H4 (cell line): ENCODE measurements at regions not wholly inside any gene's neighbourhood (a gene's known extent, or its start where the extent isn't known, plus 50 kb on each side); places are given as distances from the start of the nearest gene placed in this dataset.
"Not testable (repeated sequence)": the region's sequence is repeated elsewhere in the genome, so short reads cannot be mapped to it uniquely, and the experiment has no call there.

Source experiments
- DNase-seq: peaks from one replicate; pipeline ENCODE4 v3.0.0-alpha.2; 2015; ENCODE audit warnings: low spot score

DNA sequence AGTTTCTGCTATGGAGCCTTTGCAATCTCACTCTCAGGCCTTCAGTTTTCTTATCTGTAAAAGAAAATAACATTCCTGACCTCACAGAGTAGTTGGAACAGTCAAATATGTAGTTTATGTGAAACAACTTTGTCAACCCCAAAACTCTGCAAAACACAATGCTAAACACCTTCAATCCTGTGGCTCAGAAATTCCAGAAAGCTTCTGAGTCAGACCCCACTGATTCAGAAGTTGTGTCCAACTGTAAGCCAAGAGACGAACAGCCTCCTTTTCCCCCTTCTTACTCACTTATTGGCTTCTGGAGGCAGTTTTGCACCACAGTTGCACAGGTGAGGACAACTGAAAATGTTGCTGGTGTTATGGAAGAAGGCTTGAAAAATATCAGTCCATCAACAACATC lies 52.9 kb downstream of the TMSB4Y start:
- DNase-seq: no peak

DNA sequence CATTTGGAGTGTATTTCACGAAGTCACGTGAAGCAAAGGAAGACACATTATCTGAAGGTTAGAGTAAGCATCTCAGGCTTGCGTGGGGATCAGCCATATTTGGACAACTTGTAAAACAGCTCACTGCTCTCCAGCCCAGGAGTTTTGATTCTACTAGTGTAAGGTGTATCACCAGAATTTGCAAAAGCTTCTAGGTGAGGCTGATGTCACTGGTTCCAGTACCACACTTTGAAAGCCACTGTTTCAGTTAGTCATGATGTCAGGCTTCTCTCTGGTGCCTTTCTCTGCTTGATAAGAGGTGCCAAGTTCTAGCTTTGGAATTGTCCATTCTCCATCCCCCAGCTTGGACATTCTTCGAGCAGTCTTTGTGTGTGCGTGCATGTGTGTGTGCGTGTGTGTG lies 62.3 kb downstream of the TMSB4Y start:
- DNase-seq: no peak

DNA sequence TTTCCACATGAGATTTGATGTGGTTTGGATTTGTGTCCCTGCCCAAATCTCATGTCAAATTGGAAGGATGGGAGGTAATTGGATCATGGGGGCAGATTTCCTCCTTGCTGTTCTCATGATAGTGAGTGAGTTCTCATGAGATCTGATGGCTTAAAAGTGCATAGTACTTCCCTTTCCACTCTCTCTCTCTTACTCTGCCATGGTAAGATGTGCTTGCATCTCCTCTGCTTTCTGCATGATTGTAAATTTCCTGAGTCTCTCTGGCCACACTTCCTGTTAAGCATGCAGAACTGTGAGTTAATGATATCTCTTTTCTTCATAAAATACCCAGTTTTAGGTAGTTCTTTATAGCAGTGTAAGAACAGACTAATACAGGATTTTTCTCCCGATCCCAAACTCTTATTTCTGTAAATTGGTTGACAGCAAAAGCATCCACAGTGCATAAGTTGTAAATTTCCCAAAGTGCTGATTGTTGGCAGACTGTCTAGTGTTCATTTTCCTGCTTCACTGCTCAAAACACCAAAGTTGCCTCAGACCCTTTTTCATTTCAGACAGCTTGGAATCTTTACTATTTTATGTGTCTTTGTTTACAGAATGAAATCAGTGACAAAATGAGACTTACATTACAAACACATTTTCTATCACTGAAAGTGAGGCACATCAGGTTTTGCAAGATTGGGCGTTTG lies 86.6 kb downstream of the TMSB4Y start:
- no peak for DNase-seq

DNA sequence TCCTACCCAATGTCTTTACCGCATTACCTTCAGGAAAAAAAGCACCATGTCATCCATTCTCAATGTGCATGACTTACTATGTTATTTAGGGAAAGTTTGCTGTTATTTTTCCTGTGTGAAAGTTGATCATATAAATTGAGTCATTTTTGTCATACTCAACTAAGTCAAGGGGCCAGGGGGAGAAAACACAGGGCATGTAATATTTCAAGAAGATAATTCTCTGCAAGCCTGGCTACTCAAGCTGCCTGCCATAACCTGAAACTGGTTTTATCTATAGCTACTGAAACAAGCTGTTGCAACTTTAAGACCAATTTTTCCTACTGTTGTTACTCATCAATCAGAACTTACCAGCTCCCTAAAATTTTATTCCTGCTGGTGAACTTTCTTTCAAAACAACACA lies 91.4 kb downstream of the TMSB4Y start:
- DNase-seq: no peak

DNA sequence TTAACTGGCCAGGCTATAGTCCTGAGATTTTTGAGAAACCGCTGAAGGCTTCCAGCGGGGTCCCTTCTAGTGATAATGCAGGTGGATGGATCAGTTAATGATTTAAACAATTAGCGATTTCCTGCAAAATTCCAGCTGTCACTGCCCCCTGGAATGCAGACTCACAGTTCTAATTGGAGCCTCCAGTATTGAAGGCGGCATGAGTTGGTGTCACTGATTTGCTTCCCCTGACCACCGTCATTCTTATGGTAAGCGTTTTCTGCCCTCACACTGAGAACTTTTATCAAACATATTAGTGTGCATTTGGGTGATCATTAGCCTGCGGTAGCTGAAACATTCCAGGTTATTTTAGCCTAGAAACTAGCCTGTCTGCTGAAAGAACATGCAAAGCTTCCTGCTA lies 99.1 kb downstream of the TMSB4Y start:
- DNase-seq: no peak

DNA sequence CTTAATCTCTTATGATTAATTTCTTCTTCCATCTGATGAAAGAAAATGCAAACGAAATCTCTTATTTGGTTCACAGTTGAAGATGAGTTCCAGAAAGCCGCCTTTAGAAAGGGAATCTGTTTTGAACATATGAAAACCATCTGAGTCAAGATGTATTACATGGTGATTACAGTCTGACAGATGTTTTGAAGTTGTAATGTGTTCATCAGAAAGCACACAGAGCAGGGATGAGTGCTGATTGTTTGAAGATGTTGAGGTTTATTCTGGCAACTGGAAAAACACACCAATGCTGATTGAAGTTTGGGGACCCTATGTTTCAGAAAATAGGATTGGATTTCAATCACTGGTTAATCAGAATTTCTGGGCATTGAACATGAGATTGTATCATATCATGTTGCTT lies 99.7 kb downstream of the TMSB4Y start:
- DNase-seq: no peak

DNA sequence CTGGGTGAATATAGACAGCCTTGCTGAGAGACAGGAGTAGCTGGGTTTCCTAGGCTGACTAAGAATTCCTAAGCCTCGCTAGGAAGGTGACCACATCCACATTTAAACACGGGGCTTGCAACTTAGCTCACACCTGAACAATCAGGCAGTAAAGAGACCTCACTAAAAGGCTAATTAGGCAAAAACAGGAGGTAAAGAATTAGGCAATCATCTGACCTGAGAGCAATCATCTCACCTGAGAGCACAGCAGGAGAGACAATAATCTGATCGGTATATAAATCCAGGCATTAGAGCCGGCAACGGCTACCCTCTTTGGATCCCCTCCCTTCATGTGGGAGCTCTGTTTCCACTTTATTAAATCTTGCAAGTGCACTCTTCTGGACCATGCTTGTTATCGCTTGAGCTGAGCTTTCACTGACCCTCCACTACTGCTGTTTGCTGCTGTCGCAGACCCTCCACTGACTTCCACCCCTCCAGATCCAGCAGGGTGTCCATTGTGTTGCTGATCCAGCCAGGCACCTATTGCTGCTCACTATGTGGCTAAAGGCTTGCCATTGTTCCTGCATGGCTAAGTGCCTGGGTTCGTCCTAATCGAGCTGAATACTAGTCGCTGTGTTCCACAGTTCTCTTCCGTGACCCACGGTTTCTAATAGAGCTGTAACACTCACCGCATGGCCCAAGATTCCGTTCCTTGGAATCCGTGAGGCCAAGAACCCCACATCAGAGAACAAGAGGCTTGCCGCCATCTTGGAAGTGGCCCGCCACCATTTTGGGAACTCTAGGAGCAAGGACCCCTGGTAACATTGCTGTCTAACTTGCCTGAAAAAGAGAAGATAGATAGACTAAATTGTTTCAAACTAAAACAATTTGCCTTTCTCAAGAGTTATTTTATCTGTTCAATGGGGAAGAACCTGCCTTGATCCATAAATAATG lies 100.7 kb downstream of the TMSB4Y start:
- no peak for DNase-seq

DNA sequence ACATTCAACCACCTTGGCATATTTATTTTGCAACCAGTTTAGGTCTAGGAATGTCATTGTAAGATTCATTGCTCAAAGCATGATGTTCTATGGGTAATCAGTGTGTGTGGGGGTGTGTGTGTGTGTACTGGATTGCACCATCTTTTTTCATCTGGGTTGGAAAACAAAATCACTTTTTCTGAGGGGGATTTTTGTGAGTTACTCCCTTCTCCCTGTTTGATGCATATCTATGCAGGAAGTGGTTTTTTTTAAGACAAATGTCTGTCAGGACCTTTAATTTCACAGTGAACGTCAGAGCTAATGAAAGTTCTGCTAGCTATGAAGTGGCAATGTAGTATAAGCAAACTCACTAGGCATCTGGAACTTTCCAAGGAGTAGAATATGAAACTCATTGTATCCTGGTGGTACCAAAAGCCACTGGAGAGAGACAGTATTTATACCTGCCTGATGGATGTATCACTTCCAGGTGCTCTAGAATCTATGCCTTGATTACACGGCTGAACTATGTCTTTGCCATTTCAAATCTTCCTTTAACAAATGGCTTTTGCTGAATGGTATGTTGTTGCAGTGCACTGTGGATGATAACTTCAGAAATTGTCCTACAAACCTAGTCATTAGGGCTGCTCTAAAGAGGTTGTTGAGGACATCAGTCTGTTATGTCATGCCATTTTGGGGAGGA lies 101.5 kb downstream of the TMSB4Y start:
- no peak for DNase-seq

DNA sequence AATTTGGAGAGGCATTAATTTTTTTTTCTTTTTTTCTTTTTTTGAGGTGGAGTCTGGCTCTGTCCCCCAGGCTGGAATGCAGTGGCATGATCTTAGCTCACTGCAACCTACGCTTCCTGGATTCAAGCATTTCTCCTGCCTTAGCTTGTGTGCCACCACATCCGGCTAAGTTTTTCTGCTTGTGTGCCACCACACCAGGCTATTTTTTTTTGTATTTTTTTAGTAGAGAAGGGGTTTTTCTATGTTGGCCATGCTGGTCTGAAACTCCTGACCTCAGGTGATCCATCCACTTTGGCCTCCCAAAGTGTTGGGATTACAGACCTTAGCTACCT lies 102.0 kb downstream of the TMSB4Y start:
- DNase-seq: no peak

DNA sequence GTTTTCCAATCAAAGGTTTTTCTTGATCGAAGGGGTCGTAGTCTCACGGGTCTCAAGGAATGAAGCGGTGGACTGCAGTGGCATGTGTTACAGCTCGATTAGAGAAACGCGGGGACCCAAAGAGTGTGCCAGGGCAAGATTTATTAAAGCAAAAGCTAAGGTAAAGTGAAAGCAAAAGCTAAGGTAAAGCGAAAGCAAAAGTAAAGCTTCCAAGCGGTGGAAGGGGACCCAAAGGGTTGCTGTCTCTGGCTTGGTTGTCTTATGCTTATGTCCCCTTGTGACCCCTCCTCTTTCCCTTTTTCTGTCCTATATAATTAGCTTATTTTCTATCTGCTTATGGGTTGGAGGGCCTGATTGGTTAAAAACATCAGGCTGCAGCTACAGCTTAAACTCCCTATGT lies 126.4 kb downstream of the TMSB4Y start:
- DNase-seq: peak; percentile 13

DNA sequence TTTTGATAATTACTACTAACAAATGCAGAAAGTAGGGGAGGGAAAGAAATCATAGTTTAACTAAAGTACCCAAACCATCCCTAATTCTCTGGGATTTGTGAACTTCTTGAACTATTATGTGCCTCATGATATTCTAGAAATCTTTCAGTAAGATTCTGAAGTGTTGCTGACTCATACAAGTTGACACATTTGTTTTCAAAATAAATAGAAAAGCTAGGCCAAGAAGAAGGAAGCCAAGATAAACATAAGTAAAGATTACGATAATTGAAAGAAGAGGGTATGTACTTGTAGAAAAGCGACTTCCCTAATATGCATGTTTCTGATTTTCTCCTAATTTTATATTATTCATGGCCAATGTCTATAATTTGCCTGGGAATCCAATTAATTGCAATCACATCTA lies 140.7 kb downstream of the TMSB4Y start:
- no peak for DNase-seq

DNA sequence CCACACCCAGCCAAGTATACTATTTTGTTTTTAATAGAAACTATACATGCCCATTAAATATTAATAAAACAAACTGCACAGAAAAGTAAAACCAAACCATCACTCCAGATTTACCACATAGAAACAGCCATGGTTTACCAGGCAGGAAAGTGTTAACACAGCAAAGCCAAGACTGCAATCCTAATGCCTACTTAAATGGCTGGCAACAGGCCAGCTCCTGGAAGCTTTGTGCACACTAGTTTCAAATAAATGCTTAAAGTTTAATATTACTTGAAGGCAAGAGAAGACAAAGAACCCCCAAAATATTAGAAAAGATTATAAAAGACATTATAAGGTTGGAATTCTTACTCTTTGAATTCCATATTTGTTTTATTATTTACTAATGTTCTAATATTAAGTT lies 141.0 kb downstream of the VCY start:
- DNase-seq: no peak

DNA sequence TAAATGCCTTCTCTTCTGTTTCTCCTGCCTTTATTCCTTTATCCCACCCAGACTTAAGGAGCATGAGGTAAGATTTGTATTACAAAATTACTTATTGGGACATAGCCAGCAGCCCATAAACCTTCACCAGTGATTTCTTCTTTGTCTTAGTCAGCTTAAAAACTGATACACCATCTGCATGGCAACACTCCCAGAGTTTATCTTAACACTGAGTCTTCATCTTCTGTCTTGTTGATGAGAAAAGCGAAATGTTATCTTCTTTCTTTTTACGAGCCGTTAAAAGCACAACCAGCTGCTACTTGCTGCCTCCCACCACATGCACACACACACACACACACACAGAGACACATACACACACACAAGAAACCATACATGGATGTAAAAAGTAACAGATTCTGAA lies 116.7 kb downstream of the VCY start:
- no peak for DNase-seq

DNA sequence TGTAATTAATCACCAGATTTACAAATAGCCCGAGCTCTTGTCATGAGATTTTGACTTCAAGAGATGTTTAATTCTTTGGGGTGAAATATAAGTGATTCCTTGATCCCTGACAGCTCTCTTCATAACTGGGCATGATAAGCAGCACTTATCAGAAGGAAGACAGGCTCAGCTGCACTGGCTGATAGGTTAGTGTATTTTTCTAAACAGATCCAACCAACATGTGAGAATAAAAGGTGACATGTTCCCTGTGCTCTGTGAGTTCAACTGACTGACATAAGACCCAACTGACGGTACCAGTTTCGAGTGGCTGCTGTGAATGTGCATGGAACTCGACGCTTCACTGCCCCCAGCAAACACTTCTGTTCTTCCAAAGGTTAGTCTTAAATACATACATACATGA lies 114.8 kb downstream of the VCY start:
- no peak for DNase-seq

DNA sequence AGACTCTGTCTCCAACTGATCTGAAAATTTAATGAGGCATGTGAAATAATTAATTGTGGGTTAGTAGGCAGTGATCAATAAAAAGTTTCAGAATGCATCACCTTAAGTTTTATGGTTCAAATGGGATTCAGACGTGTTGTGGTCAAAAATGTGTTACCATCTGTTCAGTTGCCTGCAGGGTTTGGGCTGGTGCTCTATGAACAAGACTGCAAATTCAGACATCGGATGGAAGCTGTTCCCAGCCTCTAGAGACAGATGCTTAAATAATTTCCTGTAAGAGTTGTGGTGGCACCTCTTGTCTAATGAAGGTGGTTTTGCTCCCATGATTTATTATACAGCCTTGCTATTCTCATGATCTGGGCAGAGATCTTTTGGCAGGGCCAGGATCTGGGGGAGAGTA lies 113.6 kb downstream of the VCY start:
- no peak for DNase-seq

DNA sequence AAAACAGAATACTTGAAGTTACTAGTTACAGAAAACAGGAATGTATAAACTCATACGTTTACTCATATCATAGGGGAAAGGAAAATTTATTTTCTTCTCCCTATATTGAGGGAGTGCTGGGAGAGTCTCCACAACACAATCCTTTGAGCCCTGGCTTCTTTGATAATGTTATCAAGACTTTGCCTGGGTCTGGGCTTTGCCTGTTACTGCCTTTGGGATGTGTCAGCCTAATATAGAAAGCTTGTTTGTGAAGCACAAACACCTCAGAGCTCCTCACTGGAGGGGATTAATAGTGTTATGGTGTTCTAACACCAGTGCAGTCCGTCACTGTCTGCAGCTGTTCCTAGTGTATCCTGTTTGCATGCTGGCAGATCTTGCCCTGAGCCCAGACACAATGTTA lies 107.8 kb downstream of the VCY start:
- DNase-seq: no peak

DNA sequence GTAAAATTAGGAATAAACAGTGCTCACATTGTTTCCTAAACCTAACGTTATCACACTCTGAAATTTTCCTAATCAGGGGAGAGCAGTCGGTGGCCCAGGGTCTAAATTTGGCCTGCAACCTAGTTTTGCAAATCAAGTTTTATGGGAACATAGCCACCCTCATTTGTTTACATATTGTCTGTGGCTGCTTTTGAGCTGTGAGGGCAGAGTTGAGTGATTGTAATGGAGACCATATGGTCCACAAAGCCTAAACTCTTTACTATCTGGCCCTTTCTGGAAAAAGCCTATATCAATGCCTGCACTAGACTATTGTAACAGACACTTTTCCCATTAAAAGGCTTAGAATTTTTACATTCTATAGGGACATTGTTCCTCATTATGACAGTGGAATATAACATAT lies 105.2 kb downstream of the VCY start:
- DNase-seq: no peak

DNA sequence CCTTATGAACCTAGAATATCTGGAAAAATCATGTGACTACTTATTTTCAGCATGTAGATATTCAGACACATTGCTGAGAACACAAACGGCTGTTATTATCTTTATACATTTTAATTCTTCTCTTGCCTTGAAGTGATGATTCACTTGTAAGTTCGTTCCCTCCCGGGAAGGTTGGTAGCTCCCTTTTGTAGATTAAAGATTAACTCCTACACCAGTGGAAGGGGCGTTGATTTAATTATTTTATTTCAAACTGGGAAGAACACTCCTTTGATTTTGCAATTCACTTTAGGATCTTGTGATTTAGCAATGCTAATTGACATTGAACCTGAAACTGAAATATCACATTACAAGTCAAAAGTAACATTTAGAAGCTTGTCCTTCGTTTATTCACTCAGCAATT lies 103.4 kb downstream of the VCY start:
- DNase-seq: no peak

DNA sequence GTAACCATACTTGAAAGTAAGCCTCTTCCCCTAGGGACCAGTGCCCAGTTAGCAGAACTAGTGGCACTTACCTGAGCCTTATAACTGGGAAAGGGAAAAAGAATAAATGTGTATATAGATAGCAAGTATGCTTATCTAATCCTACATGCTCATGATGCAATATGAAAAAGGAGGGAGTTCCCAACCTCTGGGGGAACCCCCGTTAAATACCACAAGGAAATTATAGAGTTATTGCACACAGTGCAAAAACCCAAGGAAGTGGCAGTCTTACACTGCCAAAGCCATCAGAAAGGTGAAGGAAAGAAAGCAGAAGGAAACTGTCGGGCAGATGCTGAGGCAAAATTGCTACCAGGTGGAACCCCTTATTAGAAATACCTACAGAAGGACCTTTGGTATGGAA lies 92.2 kb downstream of the VCY start:
- not testable (repeated sequence) for DNase-seq

DNA sequence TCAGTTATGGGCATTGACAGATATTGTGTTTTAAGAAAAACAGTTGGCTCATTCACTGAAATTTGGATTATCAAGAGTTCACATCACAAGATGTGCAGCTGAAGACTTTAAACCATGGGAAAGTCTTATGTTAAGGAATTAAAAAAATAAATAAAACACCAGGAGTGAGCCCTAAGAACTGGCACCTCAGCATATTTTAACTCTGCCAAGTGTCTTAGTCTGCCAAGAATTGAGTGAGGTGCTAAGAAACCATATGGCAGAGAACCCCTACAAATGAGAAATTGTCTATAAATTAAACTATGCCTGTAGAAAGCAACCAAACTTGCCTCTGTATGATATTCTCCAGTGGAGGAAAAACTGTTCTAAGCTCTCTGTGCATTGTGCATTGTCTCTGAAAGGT lies 78.5 kb downstream of the VCY start:
- DNase-seq: no peak

DNA sequence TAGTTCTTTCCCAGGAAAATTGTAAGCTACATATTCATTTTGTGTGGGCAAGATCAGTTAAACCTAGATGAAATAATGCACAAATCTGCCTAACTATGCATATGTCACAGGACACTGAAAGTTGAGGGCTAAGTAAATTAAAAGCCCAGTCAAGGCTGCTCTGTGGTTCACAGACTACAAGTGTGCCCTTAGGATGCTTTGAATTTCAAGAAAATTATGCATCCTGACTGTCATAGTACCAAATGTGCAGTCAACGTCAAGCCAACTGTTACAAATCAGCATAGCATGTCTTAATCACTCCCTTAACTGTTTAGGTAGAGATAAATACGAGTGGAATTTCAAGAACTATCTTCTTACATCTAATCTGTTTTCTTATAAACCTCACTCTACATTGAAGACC lies 55.8 kb downstream of the VCY start:
- not testable (repeated sequence) for DNase-seq
